ENCODE measurements at regions not wholly inside any gene's neighbourhood (a gene's known extent, or its start where the extent isn't known, plus 50 kb on each side); places are given as distances from the start of the nearest gene placed in this dataset.

- CTCF ChIA-PET: interaction anchor here (1.1 to 1.6 kb wide), 3 partner anchors 25 to 94 kb away, joined by 3 read pairs; no protein-coding TSS in a partner anchor
- Histone ChIP-seq H3K4me2 (no peak overlapping the region), H3K9me3 (no peaks in the 10 kb centered on the region), H3K4me3 (no peak overlapping the region), H3K27ac (peak overlapping the region in 1 of 2 experiments; percentile 15; a peak in 1 of 6 replicates), H3K4me1 (no peaks in the 10 kb centered on the region)
- ATAC-seq (no peak), DNase-seq (ENCODE audit: low read depth in 1 of 2, low spot score in 1 of 2) (no peak), FAIRE-seq (no peak)
- no peak for TF ChIP-seq CHD4 (IDR thresholded peaks at IDR 0.05; ENCODE audit: borderline replicate concordance)
- TF ChIP-seq PHF8 (IDR thresholded peaks at IDR 0.05; ENCODE audit: borderline replicate concordance, low read depth): no peak
- no peak for TF ChIP-seq E2F6 (IDR thresholded peaks at IDR 0.05; ENCODE audit: borderline replicate concordance, low read depth)
- 67% methylated on average over 14 of the region's 19 CpGs for WGBS (ENCODE audit: missing lambda C conversion rate)
- POLR2A ChIA-PET: no interaction called here
Measured at GRCh38 chr20:57840504-57841296, 130.9 kb upstream of the PMEPA1 start.

GRCh38 chr20:57840066-57840465, 130.3 kb upstream of the PMEPA1 start:
- Histone ChIP-seq H3K9me3 (no peaks in the 10 kb centered on the region), H3K4me1 (no peaks in the 10 kb centered on the region), H3K4me2 (no peak overlapping the region), H3K4me3 (no peak overlapping the region), H3K27ac (peak overlapping the region in 1 of 2 experiments; percentile 15; a peak in 1 of 6 replicates)
- WGBS (ENCODE audit: missing lambda C conversion rate): 92% methylated on average over 10 of the region's 10 CpGs
- no peak for DNase-seq (ENCODE audit: low read depth in 1 of 2, low spot score in 1 of 2)
- TF ChIP-seq, protein P1, sequence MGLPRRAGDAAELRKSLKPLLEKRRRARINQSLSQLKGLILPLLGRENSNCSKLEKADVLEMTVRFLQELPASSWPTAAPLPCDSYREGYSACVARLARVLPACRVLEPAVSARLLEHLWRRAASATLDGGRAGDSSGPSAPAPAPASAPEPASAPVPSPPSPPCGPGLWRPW (IDR thresholded peaks at IDR 0.05): no peak
- TF ChIP-seq E2F6 (IDR thresholded peaks at IDR 0.05; ENCODE audit: borderline replicate concordance, low read depth): no peak
- TF ChIP-seq EHF (CRISPR knock-in tag; IDR thresholded peaks at IDR 0.05): no peak
- no peak for TF ChIP-seq PHF8 (IDR thresholded peaks at IDR 0.05; ENCODE audit: borderline replicate concordance, low read depth)
- no peak for TF ChIP-seq GATA3 (IDR thresholded peaks at IDR 0.05; ENCODE audit: borderline replicate concordance)
- TF ChIP-seq TFCP2L1 (CRISPR knock-in tag; IDR thresholded peaks at IDR 0.05): no peak
- TF ChIP-seq MYC (IDR thresholded peaks at IDR 0.05; ENCODE audit: borderline replicate concordance, low read length): no peak
- TF ChIP-seq FOXS1 (CRISPR knock-in tag; IDR thresholded peaks at IDR 0.05): no peak
- no peak for TF ChIP-seq RCOR1 (IDR thresholded peaks at IDR 0.05; ENCODE audit: low read depth, low read length)
- no peak for TF ChIP-seq POLR2A (IDR thresholded peaks at IDR 0.05; ENCODE audit: low read length)
- no peak for TF ChIP-seq POLR2AphosphoS2 (conservative IDR thresholded peaks at IDR 0.05; ENCODE audit: low read length)
- TF ChIP-seq EP300 (IDR thresholded peaks at IDR 0.05): no peak
- no peak for TF ChIP-seq FOSL2 (IDR thresholded peaks at IDR 0.05)
- TF ChIP-seq FOSL2 (CRISPR knock-in tag; IDR thresholded peaks at IDR 0.05): no peak
- no peak for TF ChIP-seq ZFP36 (IDR thresholded peaks at IDR 0.05; ENCODE audit: borderline replicate concordance, partially characterized antibody)
- TF ChIP-seq ESRRA (IDR thresholded peaks at IDR 0.05; ENCODE audit: borderline replicate concordance, low read length): no peak
- ChIA-PET CTCF (interaction anchor here (1.2 to 1.9 kb wide), 3 partner anchors 17 to 94 kb away, joined by 3 to 5 read pairs (median 3); no protein-coding TSS in a partner anchor), POLR2A (no interaction called here)
- no peak for FAIRE-seq
- no peak for ATAC-seq

GRCh38 chr20:57838670-57839151, 128.9 kb upstream of the PMEPA1 start:
- 91% methylated on average over 18 of the region's 18 CpGs for WGBS (ENCODE audit: missing lambda C conversion rate)
- no peak for DNase-seq (ENCODE audit: low read depth in 1 of 2, low spot score in 1 of 2)
- POLR2A ChIA-PET: no interaction called here

More at GRCh38 chr20:57838670-57839151, 128.9 kb upstream of the PMEPA1 start:
- Histone ChIP-seq H3K4me3 (no peak overlapping the region), H3K4me1 (no peaks in the 10 kb centered on the region), H3K27ac (peak overlapping the region in 1 of 2 experiments; percentile 32; a peak in 1 of 6 replicates), H3K4me2 (no peak overlapping the region), H3K9me3 (no peaks in the 10 kb centered on the region)
- CTCF ChIA-PET: interaction anchor here (1.9 kb wide), 1 partner anchor 18 kb away, joined by 5 read pairs; no protein-coding TSS in a partner anchor
- no peak for FAIRE-seq
- no peak for ATAC-seq
- no peak for TF ChIP-seq CBX2 (IDR thresholded peaks at IDR 0.05; ENCODE audit: borderline replicate concordance, low read depth)
- no peak for TF ChIP-seq EHF (CRISPR knock-in tag; IDR thresholded peaks at IDR 0.05)
- TF ChIP-seq CEBPB (IDR thresholded peaks at IDR 0.05): no peak
- no peak for TF ChIP-seq KDM1A (IDR thresholded peaks at IDR 0.05; ENCODE audit: low read depth)
- no peak for TF ChIP-seq JUNB (IDR thresholded peaks at IDR 0.05)
- TF ChIP-seq RNF2 (IDR thresholded peaks at IDR 0.05; ENCODE audit: borderline replicate concordance, low read depth): no peak
- no peak for TF ChIP-seq ZSCAN20 (CRISPR knock-in tag; IDR thresholded peaks at IDR 0.05)
- no peak for TF ChIP-seq NPAS2 (CRISPR knock-in tag; IDR thresholded peaks at IDR 0.05; ENCODE audit: borderline replicate concordance)
- TF ChIP-seq HEYL (CRISPR knock-in tag; IDR thresholded peaks at IDR 0.05): no peak

Measured in A549 (cell line).